ENCODE measurements at regions not wholly inside any gene's neighbourhood (a gene's known extent, or its start where the extent isn't known, plus 50 kb on each side); places are given as distances from the start of the nearest gene placed in this dataset.
"Not testable (repeated sequence)": the region's sequence is repeated elsewhere in the genome, so short reads cannot be mapped to it uniquely, and the experiment has no call there.

DNA sequence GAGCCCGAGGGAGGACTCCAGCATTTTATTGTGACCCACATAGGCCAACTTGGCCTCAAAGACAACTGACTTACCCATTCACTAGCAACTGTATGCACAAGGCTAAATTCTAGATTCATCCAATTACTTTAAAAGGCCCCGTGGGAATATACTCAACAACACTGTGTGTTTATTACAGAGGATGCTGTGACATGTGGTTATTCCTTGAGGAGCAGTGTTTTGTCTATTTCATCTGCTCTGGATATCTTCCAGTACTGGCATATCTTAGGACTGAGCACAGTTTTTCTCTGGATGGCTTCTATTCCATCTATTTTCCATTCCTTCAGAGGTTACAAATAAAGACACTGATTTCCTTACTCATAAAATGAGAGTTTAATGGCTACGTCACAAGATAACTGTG is 87.2 kb upstream of the KRAS start:
- no peak for DNase-seq (ENCODE audit: low read depth)

DNA sequence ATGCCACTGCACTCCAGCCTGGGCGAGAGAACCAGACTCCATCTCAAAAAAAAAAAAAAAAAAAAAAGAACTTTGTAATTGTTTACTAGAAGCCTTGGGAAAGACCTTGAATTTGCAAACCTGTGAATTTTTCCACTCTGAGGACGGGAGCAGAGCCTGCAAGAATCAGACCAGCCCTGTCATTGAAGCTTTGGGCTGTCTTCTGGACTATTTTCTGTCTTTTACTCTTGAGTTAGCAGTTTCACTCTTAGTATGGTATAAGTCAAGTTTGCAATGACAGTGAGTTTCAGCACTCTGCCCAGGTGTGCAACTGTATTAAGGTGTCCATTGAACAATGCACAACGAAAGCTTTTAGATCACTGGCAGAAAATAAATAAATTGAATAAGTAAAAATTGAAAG is 81.4 kb upstream of the KRAS start:
- no peak for DNase-seq (ENCODE audit: low read depth)

DNA sequence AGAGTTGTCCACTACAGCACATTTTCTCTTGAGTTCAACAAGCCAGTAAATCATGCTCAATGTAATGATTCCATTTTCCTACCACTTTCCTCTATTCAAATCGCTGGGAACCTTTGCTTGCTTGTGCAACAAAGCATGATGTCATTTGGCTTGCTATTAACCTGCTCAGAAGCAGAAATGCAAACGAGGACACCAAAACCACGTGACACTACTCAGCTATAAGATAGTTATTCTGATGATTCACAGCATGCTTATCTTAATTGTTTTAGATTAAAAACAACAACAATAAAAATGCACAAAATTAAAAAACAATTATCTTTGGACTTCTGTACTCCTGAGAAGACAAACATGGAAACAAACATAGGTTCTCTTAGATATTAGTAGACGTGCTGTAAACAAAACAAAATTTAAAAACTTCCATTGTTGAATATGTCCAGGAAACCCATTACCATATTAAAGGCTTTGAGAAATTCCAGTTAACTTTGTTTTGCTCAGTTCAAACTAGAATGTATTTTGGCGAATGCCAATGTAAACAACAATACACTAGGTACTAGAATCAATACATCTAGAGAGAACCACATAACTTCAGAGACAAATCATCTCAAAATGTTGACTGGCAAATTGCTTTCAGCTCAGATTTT is 77.5 kb upstream of the KRAS start:
- DNase-seq (ENCODE audit: low read depth), result no peak

DNA sequence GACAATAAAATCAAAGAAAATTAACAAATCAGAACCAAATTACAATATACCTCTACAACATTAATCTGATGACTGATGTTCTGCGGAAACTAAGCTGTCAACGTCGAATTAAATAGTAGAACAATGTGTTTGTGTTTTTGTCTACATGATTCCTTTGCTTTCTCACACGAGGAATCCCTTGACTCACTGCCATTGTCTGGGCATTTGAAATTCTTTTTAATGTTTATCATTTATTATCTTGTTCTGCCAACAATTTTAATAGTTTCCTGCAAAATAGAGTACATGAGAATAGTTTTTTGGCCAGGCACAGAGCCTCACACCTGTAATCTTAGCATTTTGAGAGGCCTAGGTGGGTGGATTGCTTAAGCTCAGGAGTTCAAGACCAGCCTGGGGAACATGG is 76.6 kb upstream of the KRAS start:
- DNase-seq (ENCODE audit: low read depth), result no peak

DNA sequence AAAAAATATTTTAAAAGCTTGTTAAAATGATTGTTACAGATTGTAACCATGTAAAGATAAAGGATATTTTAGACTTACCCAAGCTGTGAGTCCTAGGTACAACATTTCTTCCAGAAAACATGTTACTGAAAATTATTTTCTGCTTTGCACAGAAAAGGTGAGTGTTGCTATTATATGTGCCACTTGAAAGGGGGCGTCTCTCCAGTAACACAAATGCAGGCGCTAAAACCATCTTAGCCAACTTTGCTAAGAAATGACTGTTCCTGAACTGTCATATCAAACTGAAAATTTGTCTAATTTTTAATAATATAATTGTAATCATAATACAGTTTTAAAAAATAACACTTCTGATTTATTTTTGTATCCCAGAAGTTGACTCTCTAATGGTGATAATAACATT is 75.6 kb upstream of the KRAS start:
- no peak for DNase-seq (ENCODE audit: low read depth)

DNA sequence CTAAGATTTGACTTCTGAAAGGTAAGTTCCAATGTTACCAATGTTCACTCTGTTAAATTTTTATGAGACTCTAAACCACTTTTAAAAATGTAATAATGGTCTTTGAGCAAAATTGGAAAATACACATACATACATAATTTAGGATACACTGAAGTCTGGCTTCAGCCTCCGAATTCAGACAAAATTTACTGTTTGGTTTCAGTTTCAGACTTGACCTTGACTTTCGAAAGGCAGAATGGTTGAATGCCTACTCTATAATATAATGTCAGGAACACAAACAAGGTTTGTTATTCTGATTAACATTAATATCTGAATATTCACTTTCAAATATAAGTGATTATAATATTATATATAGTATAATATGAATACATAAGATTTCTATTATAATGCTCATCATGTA is 74.1 kb upstream of the KRAS start:
- no peak for DNase-seq (ENCODE audit: low read depth)

DNA sequence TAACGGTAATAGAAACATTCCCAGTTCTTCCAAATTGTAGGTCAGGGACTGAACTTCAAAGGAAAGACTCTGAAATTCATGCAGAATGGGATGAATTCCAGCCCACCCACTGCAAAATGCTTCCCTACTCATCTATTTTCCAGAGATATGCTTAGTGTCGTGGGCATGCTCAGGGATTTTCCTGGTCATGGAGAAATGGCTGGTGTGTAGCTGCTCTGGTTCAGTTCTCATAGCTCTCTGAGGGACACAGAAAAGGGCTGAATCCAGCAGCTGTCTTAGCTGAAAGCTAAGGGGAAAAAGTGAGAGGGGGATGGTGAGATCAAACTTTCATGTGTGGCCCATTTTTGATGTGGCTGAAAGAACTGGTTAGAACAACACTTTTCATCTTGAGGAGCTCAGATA is 72.9 kb upstream of the KRAS start:
- no peak for DNase-seq (ENCODE audit: low read depth)

DNA sequence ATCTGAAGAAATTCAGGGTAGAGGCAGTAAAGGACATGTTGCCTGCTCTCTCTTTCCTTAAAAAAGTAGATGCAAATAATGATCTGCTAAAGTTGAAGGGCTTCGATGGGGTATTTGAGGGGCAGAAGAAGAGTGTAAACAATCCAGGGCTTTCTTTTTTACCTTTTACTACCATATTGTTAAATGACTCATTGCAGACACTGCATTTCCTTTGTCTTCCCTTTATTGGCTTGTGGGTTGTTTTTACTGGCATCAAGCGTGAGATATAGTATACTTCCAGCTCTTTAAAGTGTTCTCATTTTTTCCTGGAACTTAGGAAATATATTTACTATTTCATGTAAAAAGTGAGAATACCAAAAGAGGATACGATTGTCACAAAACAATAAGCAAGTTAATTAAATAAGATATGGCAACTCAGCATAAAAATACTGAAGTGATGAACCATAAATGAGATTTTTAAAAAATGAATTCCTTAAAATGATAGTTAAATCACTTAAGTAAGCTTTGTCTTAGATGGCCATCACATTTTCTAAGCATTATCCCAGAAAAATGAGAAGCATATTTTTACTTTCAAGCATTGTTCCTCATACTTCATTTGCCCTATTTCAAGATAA is 72.3 kb upstream of the KRAS start:
- no peak for DNase-seq (ENCODE audit: low read depth)

DNA sequence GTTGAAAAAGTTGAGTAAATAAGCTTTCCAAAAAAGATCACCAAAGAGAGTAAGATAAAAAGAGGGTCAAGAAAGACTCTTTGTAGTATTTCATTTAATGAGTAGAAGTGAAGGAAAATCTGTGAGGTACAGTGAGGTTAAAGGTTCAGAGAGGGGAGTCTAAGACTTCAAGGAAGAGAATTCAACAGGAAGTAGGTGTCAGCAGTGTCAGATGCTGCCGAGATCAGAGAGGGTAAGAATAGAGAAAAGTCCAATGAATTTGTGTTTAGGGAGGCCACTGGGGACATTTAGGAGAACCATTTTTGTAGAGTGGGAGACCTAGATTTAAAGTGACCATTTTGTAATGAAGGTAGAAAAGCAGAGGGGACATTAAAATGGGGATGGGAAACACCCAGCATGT is 71.6 kb upstream of the KRAS start:
- no peak for DNase-seq (ENCODE audit: low read depth)

DNA sequence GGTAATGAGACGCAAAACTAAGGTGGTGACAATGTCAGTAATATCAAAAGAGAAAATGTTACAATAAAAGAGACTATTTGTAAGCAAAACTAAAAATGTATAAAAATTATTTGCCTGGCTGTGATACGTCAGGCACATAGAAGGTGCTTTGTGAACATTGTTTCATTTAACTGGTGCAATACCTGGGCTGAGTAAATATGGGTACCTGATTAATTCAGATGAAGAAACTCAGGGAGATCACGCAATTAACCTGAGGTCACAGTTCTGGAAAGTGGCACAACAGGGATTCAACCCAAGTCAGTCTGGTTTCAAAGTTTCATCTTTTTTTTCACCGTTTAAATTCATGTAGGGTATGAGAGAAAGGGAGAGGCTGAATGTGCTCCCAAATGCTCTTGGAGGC is 71.0 kb upstream of the KRAS start:
- no peak for DNase-seq (ENCODE audit: low read depth)

DNA sequence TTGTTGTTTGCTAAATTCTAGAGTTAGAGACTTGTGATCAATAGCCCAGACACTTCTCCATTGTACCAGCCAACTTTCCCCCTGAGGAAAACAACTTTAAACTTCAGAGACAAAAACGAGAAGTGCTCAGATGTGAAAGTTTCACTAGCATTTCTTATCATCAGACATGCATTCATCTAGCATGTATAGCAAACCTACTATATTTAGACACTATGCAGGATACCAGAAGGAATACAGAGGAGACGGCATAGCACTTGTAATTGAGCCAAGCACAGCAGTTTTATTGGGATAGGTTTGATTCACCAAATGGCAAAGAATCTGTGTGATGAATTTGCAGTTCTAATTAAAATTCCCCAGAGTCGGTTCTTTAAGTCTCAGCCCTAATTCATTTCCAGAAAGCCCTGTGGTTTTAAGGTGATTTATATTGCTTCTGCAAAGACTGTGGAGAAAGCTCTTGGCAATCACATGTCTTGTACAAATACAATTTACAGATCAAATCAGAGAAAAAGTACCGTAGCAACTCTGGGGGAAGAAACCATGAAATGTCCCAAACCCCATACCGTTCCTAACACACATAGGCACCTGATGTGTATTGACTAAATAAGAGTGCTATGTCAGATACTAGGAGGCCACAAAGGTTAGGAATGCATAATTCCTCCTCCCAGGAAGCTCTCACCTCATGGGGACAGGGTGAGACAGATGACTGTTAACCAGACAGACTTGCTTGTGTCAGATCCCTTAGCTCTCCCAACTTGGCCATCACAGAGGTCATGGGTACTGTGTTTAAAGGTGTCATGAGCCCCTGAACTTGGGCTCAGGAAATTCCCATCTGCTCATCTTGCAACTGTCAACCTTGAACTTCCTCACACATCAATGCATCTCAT is 69.6 kb upstream of the KRAS start:
- DNase-seq (ENCODE audit: low read depth), result no peak

DNA sequence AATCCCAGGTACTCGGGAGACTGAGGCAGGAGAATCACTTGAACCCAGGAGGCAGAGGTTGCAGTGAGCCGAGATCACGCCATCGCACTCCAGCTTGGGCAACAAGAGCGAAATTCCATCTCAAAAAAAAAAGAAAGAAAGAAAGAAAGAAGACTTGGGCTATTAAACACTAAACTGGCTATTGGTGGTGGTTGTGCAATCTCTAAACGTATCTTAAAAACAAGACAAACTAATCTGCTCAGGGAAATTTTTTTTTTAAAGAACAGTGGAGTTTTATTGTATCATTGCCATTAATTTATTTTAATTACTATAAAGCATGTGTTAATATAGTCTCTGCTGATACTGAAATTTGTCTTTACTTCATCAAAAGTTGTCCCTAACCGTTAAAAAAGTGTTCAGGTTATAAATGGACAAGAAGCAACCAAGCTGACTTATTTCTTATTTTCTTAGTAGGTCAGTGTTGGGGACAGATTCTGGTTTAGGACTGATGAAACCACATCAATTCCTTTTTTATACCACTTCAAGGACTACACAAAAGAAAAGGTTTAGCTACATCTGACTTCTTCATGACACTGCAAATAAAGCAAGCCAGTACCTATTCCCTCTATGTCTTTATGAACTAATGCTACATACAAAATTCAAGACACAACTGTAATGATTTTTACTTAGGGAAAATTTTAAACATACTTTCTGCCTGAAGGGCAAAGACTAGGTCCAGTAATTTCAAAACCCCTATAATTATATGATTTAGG is 68.7 kb upstream of the KRAS start:
- DNase-seq (ENCODE audit: low read depth), result no peak

DNA sequence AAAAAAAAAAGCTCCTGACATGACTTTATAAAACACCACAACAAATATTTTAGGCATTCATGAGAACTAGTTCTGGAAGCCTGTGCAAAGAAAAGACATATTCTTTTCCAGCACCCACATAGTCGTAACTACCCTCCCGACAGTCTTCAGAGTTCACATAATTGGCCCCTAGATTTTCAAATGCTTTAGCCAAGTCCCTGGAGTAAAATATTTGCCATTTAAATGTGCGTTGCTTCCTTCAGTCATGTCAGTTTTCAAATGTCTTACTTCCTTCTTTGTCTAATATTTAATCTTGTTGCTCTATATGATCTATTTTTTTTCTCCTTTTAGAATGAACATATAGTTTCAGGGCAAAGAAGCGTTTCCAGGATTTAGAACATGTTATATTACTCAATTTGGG is 66.8 kb upstream of the KRAS start:
- DNase-seq (ENCODE audit: low read depth), result no peak

DNA sequence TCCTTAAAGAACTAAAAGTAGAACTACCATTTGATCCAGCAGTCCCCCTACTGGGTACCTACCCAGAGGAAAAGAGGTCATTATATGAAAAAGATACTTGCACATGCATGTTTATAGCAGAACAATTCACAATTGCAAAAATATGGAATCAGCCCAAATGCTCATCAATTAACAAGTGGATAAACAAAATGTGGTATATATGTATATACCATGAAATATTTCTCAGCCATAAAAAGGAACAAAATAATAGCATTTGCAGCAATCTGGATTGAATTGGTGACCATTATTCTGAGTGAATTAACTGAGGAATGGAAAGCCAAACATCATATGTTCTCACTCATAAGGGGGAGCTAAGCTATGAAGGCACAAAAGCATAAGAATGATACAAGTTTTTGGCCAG is 64.7 kb upstream of the KRAS start:
- no peak for DNase-seq (ENCODE audit: low read depth)

DNA sequence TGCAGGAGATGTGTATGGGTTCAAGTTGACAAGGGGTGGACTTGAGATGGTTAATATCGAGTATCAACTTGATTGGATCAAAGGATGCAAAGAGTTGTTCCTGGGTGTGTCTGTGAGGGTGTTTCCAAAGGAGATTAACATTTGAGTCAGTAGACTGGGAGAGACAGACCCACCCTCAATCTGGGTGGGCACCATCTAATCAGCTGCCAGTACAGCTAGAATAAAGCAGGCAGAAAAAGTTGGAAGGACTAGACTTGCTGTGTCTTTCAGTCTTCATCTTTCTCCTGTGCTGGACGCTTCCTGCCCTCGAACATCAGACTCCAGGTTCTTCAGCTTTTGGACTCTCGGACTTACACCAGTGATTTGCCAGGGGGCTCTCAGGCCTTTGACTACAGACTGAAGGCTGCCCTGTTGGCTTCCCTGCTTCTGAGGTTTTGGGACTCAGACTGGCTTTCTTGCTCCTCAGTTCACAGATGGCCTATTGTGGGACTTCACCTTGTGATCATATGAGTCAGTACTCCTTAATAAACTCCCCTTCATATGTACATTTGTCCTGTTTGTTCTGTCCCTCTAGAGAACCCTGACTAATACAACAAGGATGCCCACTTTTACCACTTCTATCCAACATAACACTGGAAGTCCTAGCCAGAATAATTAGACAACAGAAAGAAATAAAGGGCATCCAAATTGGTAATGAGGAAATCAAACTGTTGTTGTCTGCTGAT is 62.7 kb upstream of the KRAS start:
- not testable (repeated sequence) for DNase-seq (ENCODE audit: low read depth)

DNA sequence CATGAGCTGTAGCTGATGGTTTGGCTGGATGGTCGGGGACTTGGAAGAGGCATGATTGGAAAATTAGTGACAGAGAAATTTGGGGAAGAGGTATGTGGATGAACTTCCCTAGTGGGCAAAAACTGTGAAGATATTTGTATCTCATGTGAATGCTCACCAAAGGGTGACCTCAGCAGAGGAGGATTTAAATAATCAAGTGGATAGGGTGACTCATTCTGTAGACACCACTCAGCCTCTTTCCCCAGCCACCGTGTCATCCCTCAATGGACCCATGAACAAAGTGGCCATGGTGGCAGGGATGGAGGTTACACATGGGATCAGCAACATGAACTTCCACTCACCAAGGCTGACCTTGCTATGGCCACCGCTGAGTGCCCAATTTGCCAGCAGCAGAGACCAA is 60.8 kb upstream of the KRAS start:
- no peak for DNase-seq (ENCODE audit: low read depth)

DNA sequence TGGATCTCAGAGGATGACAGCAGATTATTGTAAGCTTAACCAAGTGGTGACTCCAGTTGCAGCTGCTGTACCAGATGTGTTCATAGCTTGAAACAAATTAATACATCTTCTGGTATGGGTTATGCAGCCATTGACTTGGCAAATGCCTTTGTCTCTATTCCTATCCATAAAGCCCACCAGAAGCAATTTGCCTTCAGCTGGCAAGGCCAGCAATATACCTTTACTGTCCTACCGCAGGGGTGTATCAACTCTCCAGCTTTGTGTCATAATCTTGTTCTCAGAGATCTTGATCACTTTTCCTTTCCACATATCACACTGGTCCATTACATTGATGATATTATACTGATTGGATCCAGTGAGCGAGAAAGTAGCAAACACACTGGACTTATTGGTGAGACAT is 59.3 kb upstream of the KRAS start:
- DNase-seq (ENCODE audit: low read depth), result not testable (repeated sequence)

DNA sequence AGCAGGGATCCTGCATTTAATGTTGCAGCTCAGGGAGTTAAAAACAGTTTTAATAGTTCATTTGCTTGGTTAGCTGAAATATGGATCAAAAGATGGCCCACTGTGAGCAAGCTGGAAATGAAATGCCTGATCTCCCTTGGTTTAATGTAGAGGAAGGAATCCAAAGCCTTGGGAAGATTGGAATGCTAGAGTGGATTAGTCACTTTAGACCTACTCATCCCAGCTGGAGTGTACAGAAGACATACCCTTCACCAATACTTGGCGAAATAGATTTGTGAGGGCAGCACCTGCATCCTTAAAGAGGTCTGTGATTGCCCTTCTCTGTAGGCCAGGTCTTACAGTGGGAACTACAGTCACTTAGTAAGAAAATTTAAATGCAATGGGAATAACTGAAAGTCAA is 58.0 kb upstream of the KRAS start:
- DNase-seq (ENCODE audit: low read depth), result no peak

DNA sequence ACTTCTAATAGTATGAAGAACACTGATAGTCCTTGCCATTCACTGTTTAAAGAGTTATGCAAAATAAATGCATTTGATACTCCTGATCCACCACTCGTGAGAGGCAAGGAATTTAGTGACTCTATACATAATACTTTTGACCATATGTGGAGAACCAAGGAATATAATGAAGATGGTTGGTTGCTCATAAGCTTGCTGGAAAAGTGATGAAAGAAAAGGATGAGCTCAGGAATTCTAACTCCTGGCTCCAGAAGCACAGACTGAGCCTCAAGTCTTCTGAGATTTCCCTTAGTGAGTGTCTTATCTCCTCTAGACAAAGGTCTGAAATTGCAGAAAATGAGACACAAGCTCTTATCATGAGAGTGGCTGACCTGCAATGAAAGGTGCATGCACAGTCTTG is 57.1 kb upstream of the KRAS start:
- DNase-seq (ENCODE audit: low read depth), result no peak

DNA sequence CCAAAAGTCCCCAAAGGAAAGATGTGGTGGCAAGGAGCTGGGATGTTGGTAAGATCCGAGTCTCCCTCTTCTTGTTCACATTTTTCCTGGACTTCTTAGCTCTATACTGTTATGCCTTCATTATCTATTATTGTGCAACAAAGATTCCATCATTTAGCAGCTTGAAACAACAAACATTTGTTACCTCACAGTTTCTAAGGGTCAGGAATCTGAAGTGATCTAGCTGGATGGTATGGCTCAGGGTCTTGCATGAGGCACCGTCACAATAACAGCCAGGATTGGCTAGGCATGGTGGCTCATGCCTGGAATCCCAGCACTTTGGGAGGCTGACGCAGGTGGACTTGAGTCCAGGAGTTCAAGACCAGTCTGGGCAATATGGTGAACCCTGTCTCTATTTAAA is 51.1 kb upstream of the KRAS start:
- no peak for DNase-seq (ENCODE audit: low read depth)
